ENCODE measurements at regions not wholly inside any gene's neighbourhood (a gene's known extent, or its start where the extent isn't known, plus 50 kb on each side); places are given as distances from the start of the nearest gene placed in this dataset.

- ChIA-PET CTCF (no interaction called here), POLR2A (ENCODE audit: low non-redundant PET) (no interaction called here)
- Histone ChIP-seq H3K4me3 (ENCODE audit: low read depth, low read length, poor library complexity, severe bottlenecking) (no peak overlapping the region), H3K36me3 (ENCODE audit: insufficient read depth, low read length, poor library complexity, severe bottlenecking) (no peaks in the 10 kb centered on the region), H3K9me3 (ENCODE audit: low read depth, low read length, poor library complexity, severe bottlenecking) (no peaks in the 10 kb centered on the region), H3K27ac (ENCODE audit: low read depth, low read length, poor library complexity, severe bottlenecking) (no peak overlapping the region), H3K27me3 (replicated peaks; ENCODE audit: insufficient read depth, low read depth, low read length, poor library complexity) (no peaks in the 10 kb centered on the region), H3K4me1 (ENCODE audit: insufficient read depth, low read length, poor library complexity, severe bottlenecking) (no peaks in the 10 kb centered on the region)
- intact Hi-C loops (cut with micrococcal nuclease; ENCODE audit: unreplicated experiment): no loop called here
- TF ChIP-seq, protein P1, sequence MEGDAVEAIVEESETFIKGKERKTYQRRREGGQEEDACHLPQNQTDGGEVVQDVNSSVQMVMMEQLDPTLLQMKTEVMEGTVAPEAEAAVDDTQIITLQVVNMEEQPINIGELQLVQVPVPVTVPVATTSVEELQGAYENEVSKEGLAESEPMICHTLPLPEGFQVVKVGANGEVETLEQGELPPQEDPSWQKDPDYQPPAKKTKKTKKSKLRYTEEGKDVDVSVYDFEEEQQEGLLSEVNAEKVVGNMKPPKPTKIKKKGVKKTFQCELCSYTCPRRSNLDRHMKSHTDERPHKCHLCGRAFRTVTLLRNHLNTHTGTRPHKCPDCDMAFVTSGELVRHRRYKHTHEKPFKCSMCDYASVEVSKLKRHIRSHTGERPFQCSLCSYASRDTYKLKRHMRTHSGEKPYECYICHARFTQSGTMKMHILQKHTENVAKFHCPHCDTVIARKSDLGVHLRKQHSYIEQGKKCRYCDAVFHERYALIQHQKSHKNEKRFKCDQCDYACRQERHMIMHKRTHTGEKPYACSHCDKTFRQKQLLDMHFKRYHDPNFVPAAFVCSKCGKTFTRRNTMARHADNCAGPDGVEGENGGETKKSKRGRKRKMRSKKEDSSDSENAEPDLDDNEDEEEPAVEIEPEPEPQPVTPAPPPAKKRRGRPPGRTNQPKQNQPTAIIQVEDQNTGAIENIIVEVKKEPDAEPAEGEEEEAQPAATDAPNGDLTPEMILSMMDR (conservative IDR thresholded peaks at IDR 0.05; ENCODE audit: low read depth, low read length): no peak
- no peak for TF ChIP-seq EZH2 (IDR thresholded peaks at IDR 0.05; ENCODE audit: borderline replicate concordance, low read depth, low read length, poor library complexity, severe bottlenecking)
- no TSS peak for BruUV-seq (replicated peaks)
- DNase-seq (ENCODE audit: low spot score): no peak
Measured at GRCh38 chr4:66404141-66404540, 733.9 kb upstream of the EPHA5 start.

- POLR2A ChIA-PET (ENCODE audit: low non-redundant PET): no interaction called here
- CTCF ChIA-PET: no interaction called here
- Histone ChIP-seq H3K4me3 (ENCODE audit: low read depth, low read length, poor library complexity, severe bottlenecking) (no peak overlapping the region), H3K27me3 (replicated peaks; ENCODE audit: insufficient read depth, low read depth, low read length, poor library complexity) (no peaks in the 10 kb centered on the region), H3K4me1 (ENCODE audit: insufficient read depth, low read length, poor library complexity, severe bottlenecking) (no peaks in the 10 kb centered on the region), H3K36me3 (ENCODE audit: insufficient read depth, low read length, poor library complexity, severe bottlenecking) (no peaks in the 10 kb centered on the region), H3K9me3 (ENCODE audit: low read depth, low read length, poor library complexity, severe bottlenecking) (no peaks in the 10 kb centered on the region), H3K27ac (ENCODE audit: low read depth, low read length, poor library complexity, severe bottlenecking) (no peak overlapping the region)
- no TSS peak for BruUV-seq (replicated peaks)
- intact Hi-C loops (cut with micrococcal nuclease; ENCODE audit: unreplicated experiment): no loop called here
- DNase-seq (ENCODE audit: low spot score): no peak
- TF ChIP-seq, protein P1 (conservative IDR thresholded peaks at IDR 0.05; ENCODE audit: low read depth, low read length): no peak
- no peak for TF ChIP-seq EZH2 (IDR thresholded peaks at IDR 0.05; ENCODE audit: borderline replicate concordance, low read depth, low read length, poor library complexity, severe bottlenecking)
Measured at GRCh38 chr4:66376921-66377320, 706.6 kb upstream of the EPHA5 start.

GRCh38 chr4:66376396-66376795 lies 706.1 kb upstream of the EPHA5 start:
- Histone ChIP-seq H3K36me3 (ENCODE audit: insufficient read depth, low read length, poor library complexity, severe bottlenecking) (no peaks in the 10 kb centered on the region), H3K4me3 (ENCODE audit: low read depth, low read length, poor library complexity, severe bottlenecking) (no peak overlapping the region), H3K9me3 (ENCODE audit: low read depth, low read length, poor library complexity, severe bottlenecking) (no peaks in the 10 kb centered on the region), H3K27ac (ENCODE audit: low read depth, low read length, poor library complexity, severe bottlenecking) (no peak overlapping the region), H3K27me3 (replicated peaks; ENCODE audit: insufficient read depth, low read depth, low read length, poor library complexity) (no peaks in the 10 kb centered on the region), H3K4me1 (ENCODE audit: insufficient read depth, low read length, poor library complexity, severe bottlenecking) (no peaks in the 10 kb centered on the region)
- no peak for DNase-seq (ENCODE audit: low spot score)
- ChIA-PET POLR2A (ENCODE audit: low non-redundant PET) (no interaction called here), CTCF (no interaction called here)
- no TSS peak for BruUV-seq (replicated peaks)
- no peak for TF ChIP-seq EZH2 (IDR thresholded peaks at IDR 0.05; ENCODE audit: borderline replicate concordance, low read depth, low read length, poor library complexity, severe bottlenecking)
- TF ChIP-seq, protein P1 (conservative IDR thresholded peaks at IDR 0.05; ENCODE audit: low read depth, low read length): no peak
- intact Hi-C loops (cut with micrococcal nuclease; ENCODE audit: unreplicated experiment): no loop called here
